ENCODE measurements at regions not wholly inside any gene's neighbourhood (a gene's known extent, or its start where the extent isn't known, plus 50 kb on each side); places are given as distances from the start of the nearest gene placed in this dataset.
"Not testable (repeated sequence)": the region's sequence is repeated elsewhere in the genome, so short reads cannot be mapped to it uniquely, and the experiment has no call there.

DNA sequence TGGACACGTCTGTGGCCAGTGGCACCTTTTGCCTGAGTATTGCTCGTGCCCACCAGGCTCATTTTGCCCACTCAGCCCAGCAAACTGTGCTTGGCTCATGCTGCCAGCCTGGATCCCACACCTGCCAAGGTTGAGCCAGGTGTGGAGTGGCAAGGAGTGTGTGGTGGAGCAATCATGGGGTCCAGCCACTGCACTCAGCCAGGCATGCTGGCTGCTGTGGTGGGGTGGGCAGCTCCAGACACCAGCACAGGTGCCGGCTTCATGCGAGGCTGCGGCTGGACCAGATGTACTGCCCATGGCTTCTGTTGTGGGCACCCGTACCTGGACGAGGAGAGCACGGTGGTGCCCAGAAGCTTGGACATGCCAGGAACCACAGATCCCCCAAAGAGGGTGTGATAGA lies 364.1 kb downstream of the TMEM38B start:
- no peak for DNase-seq

DNA sequence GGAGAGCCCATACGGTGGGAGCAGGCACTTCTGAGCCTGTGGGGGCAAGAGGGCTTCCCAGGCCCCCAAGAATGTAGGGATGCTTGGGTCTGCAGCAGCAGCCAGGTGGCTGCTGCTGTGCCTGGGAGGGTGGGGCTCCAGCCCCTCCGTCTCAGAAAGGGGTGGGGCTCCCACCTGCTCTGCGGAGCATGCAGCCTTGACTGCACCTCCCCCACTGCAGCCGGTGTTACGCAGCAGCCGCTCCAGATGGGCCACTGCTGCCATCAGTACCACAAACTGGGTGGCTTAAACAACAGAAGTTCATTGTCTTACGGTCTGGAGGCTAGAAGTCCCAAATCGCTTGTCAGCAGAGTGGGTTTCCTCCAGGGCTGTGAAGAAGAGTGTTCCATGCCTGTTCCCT lies 365.5 kb downstream of the TMEM38B start:
- DNase-seq, result peak; percentile 83

DNA sequence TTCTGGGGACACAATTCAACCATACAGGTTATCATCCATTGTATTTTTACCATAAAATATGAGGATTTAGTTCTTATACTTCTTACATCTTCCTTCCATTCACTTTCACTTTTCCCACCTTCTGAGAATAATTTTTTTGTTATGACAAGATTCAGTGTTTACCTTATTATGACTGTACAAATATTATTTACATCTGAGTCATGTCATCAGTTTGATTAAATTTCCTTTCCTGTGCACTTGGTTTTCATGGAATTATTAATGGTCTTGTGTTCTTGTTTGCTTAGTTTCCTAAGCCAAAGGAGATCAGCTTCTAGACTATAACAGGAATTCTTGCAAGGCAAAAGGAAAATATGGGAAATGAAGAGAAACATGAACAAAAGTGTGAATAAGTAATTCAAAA lies 366.5 kb downstream of the TMEM38B start:
- no peak for DNase-seq

DNA sequence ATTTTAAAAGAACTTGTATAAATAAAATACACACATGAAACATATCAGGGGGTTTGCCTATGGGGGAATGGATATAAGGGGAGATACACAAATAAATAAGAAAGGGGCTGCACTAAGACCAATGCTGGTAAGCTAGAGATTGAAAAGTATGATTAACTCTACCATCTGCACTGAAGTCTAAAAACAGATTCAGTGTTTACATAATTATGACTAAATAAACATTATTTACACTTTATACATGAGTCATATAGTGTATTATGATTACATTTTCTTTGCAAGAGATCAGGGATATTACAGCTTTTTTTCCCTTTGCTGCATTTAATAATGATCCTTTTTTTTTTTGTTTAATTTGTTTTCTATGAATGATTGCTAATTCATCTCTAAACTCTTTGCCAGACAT lies 367.9 kb downstream of the TMEM38B start:
- DNase-seq, result no peak

DNA sequence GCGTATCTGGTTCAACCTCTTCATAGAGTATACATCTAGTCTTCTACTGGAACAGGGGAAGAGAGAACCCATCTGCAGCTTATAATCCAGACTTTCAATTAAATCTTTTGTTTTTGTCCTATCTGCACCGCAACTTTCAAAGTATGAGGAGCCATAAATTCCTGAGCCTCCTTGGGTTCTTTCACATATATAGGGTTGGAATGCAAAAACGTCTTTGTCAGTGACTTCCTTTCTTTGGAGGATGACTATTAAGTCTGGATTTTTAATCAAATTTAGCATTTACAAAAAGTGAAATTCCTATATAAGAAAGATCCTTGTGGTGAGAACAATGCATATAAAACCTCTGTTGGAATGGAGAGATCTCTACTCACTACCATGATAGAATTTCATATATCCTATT lies 370.8 kb downstream of the TMEM38B start:
- DNase-seq, result no peak

DNA sequence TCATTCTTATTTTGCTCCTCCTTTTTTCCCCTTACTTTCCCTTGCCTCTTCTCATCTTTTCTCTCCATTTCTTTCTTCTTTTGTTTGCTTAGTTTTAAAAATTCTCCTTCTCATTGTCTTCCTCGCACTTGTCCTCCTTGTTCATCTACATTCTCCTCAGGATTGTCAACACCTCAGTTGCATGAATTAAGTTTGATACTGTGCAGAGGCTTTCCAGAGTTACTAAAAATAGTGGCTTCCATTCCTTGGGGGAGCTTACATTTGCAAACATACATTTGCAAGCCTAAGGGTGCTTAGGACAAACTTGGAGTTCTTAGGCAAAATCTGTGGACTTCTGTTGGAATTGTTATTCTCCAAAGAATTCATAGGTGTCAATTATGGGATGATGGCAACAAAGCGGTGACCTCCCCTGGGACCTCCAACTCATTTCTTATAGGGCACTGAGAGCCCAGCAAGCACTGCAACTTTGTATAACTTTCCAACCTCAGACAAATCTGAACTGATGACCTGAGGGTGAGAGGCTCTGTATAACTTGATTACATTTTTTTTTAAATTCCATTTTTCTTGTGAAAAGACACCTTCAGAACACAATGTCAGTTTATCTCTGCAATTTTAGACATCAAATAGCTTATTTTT lies 371.4 kb downstream of the TMEM38B start:
- no peak for DNase-seq

DNA sequence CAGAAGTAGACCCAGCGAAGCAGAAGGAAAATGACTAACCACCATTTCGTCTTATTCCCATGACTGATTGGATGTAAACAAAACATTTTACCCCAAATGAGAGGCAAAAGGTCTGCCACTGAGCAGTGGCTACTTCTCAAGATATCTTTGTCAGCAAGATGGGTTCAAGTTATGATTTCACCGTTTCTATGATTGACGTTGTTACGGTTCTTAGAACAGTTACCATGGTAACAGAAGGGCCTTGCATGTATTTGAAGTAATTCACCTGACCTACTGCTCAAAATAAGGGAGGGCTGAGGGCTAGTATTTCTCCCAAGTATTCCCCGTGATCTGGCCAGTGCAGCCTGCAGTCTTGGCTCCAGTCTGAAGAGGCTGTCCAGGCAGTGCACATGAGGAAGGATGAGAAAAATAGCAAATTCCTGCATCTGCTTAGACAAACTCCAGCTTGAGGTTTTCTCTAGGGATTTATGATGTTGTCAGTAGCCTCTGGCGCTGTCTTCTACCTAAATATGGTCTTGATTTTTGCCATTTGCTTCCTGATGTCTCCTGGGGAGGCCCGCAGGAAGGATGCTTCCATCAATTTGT lies 372.7 kb downstream of the TMEM38B start:
- DNase-seq, result no peak

DNA sequence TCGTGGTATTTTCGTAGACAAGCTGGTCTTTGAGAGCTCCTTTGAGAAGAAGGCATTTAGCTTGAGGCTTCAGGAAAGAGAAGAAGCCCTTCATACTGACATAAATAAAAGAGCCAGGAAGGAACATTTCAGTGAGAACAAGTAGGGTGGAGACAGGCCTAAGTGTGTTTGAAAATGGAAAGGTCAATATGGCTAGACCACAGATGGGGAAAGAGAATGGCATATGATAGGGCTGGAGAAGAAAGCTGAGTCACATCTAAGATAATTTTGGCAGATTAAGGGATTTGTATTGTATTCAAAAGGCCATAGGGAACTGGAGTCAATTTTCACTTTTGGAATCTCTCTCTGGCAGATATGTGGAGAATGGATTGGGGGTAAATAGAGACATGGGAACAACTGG lies 374.9 kb downstream of the TMEM38B start:
- DNase-seq, result no peak

DNA sequence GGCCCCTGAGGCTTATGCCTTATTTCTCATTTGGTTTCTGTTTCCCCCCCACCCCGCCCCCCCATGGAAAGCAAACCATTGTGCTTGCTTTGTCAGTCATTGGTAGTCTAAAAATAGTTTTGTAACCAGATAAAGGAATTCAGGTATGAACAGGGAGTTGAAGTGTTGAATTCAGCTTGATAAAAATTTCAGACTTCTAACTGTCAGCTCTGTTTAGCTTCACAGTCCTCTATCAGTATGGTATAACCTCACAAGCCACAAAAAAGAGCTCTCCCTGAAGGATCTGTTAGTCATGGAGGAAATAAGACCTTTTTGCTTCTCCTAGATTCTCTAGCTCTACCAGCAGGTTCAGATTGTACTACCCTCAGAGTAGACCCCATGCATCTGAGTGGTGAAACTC lies 378.1 kb downstream of the TMEM38B start:
- DNase-seq, result no peak

DNA sequence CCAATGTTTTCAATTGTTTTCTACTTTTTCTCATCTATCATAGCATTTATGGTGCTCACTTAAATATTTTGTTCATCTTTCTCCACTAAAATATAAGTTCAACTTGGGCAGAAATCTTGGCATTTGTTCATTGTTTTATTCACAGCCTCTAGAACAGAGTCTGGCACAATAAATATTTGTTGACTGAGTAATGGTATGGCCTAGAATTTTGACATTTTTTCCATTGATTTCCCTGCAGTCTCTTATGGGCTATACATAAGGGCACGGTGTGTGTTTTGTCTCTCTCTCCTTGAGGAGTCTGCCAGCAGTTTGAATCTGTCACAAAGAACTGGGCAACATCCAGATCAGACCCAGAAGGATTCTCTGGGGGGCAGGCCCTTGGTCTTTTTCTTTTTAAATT lies 379.7 kb downstream of the TMEM38B start:
- no peak for DNase-seq

DNA sequence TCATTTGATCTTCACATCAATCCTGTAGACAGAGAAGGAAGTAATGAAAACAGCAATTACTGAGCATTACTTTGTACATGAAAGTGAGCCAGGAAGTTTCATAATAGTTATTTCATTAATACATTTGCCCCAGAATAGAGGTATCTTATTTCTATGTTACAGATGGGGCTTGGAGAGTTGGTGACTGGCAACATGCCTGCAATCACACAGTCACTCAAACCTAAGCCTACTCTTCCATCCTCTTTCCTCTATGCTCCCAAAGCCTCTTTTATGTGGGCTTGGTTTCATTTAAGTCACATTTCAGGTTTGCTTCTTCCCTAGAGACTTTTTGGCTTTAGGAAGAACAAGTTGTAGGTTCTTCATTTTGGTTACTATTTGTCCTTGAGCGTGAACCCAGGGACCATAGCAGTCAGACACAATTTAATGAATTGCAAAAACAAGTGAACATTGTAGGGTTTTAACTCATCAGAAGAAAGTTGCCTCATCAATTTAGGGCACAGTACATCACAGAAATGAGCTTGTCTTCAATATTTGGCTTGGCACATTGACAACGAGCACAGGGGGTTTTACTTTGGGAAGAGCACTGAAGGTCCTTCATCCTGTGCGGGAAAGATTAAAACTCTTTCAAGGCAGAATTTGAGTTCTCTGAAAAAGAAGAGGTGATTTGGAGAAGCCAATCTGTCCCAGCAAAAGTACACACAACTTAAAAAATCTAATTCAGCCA lies 381.1 kb downstream of the TMEM38B start:
- DNase-seq, result peak; percentile 28

DNA sequence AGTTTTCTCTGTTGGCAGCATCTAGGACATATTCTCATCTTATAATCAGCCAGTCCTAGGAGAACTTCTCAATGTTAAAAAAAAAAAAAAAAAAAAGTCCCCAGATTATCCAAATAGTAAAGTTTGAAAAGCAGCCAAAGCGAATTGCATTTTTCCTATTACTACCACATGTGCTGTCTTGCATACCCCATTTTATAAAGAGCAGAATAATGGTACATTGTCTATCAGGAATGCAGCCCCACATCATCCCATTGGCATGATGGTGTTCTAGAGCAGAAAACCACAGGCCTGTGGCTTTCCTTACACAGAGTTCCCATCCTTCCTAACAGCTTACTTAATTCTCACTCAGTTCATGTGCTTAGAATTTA lies 381.6 kb downstream of the TMEM38B start:
- no peak for DNase-seq

DNA sequence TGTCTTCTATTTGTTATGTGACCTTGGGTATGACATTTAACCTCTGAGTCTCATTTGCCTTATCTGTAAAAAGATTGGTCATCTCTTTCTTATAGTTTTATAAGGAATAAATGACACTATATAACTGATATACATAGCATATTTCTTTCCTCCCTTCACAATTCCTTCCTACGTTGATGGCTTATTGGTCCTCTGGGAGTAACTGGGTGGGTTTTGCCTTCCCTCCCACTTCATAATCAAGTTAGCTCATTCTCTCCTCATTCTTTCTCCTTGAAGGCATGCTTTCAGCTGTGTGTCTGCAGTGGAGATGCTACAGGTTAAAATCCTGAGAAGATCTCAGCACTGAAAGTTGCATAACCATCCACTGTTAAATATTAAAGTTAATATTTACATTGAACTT lies 382.4 kb downstream of the TMEM38B start:
- DNase-seq, result no peak

DNA sequence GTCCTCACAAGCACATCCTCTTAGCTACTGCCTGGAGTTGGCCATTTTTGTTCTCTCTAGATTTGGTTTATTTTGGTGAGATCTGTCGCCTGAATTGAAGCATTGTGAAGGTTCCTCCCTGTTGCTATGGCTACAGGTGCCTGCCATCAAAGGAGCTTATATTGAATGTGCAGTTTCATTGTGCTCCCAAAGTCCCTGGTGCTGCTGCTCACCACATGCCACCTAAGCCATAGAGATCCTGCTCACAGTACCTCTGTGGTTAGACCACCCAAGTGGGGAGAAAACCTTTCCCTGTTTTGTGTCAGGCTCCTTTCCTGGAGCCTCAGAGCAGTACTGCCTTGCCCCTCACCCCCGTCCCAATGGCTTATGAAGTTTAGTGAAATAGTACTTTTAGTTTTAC lies 383.4 kb downstream of the TMEM38B start:
- DNase-seq, result no peak

DNA sequence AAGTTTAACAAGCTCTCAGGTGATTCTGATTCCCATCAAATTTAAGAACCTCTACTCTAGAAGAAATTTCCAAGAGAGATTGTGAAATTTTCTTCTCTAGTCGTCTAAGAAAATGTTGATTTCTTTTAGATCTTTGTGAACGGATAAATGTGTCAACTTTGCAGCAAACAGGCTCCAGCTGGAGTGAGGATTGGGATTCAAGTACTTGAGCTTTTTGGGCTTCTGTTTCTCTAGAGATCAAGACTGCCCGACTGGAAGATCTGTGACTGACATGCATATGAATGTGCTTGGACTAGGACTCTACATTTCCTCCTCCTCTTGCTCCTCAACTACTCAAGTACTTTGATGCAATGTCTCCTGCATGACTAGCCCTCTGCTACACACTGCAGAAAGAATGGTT lies 388.3 kb downstream of the TMEM38B start:
- DNase-seq, result no peak

DNA sequence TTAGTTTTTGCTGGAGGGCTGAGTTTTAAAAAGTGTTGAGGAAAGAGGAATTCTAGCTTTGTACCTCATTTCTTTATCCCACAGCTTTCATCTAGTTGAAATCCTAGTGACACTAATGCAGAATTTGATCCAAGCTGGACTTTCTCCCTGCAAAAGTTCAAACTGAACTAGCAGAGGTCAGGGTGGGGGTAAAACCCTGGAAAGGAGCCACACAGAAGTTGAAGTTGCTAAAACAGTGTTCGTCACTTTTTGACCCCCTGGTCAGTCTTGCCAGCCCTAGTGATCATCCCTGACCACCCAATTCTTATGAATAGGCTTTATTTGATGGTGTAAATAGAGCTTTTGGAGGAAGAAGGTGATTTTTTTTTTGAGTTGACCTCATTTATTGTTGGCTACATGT lies 390.4 kb downstream of the TMEM38B start:
- DNase-seq, result no peak

DNA sequence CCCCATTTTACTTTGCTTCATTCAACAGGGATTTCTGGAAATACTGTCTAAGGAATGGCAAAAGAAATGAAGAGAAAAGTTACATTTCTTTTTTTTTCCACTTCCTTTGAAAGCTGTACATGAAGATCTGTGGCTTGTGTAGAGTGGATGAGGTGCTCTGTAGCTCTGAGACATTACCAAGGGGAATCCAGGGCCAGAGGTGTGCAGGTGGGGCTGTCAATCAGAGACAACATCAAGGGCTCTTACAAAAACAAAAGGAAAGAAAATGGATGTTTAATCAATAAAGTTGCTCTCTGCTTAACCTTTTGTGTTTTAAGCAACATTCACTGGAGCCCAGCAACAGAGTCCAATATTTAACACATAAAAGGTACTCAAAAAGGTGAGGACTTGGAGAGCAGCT lies 391.1 kb downstream of the TMEM38B start:
- DNase-seq, result no peak

DNA sequence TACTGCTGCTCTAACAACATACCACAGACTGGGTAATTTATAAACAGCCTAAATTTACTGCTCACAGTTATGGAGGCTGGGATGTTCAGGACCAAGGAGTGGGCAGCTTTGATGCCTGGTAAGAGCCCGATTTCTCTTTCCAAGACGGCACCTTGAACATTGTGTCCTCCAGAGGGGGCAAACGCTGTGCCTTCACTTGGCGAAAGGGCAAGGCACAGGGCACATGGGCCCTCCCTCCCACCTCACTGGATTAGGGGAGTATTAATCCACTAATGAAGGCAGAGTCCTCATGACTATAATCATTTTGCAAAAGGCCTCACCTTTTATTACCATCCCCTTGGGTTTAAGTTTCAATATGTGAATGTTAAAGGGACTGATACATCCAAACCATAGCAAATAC lies 397.7 kb downstream of the TMEM38B start:
- no peak for DNase-seq

DNA sequence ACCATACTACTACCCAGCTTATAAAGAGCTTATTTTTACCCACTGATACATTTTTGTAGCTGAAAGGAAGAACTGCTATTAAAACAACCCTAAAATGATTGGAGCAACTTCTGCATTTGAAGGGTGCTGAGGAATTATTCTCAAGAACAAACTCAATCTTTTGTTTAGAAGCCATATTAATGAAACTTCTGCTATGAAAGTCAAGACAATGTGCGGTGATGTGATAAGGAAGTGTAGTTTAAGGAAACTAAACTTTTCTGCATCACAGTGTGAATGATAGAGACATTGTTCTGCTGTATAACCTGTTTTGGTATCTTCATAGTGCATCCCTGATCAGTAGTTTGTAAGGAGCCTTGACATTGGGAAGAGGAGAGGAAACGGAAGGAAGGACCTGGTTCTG lies 408.5 kb downstream of the TMEM38B start:
- DNase-seq, result no peak

DNA sequence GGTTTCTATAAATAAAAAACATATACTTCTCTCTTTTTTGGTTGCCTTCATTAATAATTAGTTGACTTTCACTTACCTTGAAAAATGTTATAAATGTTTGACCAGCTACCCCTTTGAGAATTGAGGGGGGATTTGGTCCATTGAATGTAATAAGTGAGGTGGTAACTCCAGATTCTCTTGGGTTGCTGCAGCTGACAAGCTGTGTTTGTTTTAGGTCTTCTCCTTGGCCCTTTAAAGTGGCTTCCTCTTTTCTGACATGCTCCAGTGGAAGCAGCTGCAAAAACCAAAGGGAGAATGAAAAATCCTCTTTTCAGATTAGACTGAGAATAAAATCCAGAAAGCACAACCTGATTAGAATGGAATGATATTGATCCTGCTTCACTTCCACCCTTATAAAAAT lies 410.5 kb downstream of the TMEM38B start:
- DNase-seq, result no peak

DNA sequence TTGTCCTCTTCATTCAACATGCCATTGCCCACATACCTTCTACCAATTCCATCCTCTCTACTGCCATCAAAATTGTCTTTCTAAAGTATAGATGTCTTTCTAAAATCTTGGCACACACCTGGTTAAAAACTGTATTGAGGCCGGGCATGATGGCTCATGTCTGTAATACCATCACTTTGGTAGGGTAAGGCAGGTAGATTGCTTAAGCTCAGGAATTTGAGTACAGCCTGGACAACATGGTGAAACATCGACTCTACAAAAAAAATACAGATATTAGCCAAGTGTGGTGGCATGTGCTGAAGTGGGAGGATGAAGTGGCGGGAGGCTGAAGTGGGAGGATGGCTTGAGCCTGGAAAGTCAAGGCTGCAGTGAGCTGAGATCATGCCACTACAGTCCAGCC lies 412.1 kb downstream of the TMEM38B start:
- DNase-seq, result no peak

DNA sequence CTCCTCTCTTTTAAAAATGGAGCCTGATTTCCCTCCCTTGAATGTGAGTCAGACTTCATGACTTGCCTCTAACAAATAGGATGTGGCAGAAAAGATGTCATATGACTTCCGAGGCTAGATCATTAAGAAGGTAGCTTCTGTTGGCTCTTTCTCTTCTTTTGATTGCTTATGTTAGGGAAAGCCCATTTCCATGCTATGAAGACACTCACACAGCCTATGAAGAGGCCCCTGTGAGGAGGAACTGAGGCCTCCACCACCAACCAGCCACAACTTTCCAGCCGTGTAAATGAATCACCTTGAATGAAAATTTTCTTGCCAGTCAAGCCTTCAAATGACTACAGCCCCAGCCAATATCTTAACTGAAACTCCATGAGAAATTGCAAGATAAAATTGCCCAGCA lies 413.4 kb downstream of the TMEM38B start:
- no peak for DNase-seq

DNA sequence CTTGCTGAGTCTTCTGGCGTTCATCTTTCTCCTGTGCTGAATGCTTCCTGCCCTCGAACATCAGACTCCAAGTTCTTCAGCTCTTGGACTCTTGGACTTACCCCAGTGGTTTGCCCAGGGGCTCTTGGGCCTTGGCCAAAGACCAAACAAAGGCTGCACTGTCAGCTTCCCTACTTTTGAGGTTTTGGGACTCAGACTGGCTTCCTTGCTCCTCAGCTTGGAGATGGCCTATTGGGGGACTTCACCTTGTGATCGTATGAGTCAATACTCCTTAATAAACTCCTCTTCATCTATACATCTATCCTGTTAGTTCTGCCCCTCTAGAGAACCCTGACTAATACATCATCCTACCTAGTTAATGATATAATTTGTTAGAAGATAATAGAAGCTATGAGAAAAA lies 415.4 kb downstream of the TMEM38B start:
- not testable (repeated sequence) for DNase-seq

DNA sequence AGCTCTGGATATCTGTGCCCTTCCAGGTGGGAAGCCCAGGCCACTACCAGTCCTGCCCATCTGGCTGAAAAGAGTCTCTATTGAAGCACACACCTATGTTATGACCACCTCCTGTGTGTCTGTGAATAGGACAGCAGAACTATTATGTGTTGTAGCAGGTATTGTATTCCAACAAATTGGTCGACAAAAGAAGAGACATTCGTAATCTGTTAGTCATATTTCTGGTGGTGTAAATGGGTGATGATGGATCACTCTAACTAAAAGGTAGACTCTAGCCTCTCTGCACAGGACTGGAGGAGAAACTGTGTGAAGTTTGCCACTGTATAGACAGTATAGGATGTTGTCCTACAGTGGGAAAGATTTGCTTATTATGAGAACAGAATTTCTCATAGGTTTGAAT lies 416.1 kb downstream of the TMEM38B start:
- DNase-seq, result no peak
